Tibial nerve (tissue), 3 donors: ENCODE measurements at regions not wholly inside any gene's neighbourhood (a gene's known extent, or its start where the extent isn't known, plus 50 kb on each side); places are given as distances from the start of the nearest gene placed in this dataset.

ENCODE experiments used
- POLR2A ChIP-seq, 2 donors: fragments of 450-650 bp; IDR thresholded peaks; one replicate each; pipeline ENCODE4 v1.6.1; 2017; ENCODE audit warnings: antibody characterized with exemption in 2 of 2, mild to moderate bottlenecking in 2 of 2, moderate library complexity in 2 of 2
- TF ChIP-seq, protein P1 (sequence below), 5 experiments: fragments of 200-600 bp in 3 of 5; fragments of 450-650 bp in 2 of 5; sonication (generic) in 3 of 5; IDR thresholded peaks; one replicate each; pipeline ENCODE4 v1.5.1; 2016 to 2019; ENCODE audit warnings: antibody characterized with exemption in 5 of 5, mild to moderate bottlenecking in 3 of 5, moderate library complexity in 2 of 5

DNA sequence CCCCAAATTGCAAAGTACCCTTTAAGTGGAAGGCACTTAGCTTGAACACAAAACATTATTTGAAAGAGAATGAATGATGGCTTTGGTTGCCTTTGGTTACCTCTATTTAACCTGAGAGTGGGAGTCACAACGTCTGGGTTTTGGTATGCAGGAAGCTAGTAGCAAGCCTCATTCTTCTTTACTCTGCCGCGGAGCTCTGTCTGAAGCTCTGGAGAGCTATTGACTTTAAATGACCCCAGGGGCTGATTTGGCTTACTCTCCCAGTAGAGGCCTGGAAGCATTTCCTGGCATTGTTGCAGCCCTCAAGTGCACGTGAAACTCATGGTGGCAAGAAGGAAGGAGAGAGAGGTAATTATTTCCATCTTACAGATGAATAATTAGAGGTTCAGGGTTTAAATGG, 81.8 kb upstream of the MAGEA4 start:
- no peak for TF ChIP-seq POLR2A (IDR thresholded peaks at IDR 0.05)
- TF ChIP-seq, protein P1, sequence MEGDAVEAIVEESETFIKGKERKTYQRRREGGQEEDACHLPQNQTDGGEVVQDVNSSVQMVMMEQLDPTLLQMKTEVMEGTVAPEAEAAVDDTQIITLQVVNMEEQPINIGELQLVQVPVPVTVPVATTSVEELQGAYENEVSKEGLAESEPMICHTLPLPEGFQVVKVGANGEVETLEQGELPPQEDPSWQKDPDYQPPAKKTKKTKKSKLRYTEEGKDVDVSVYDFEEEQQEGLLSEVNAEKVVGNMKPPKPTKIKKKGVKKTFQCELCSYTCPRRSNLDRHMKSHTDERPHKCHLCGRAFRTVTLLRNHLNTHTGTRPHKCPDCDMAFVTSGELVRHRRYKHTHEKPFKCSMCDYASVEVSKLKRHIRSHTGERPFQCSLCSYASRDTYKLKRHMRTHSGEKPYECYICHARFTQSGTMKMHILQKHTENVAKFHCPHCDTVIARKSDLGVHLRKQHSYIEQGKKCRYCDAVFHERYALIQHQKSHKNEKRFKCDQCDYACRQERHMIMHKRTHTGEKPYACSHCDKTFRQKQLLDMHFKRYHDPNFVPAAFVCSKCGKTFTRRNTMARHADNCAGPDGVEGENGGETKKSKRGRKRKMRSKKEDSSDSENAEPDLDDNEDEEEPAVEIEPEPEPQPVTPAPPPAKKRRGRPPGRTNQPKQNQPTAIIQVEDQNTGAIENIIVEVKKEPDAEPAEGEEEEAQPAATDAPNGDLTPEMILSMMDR (IDR thresholded peaks at IDR 0.05), result no peak
